ENCODE measurements at regions not wholly inside any gene's neighbourhood (a gene's known extent, or its start where the extent isn't known, plus 50 kb on each side); places are given as distances from the start of the nearest gene placed in this dataset.

GRCh38 chrX:124699876-124700275 lies 353.5 kb downstream of the SH2D1A start:
- no peak for TF ChIP-seq CTCF (IDR thresholded peaks at IDR 0.05)
- TF ChIP-seq EP300 (IDR thresholded peaks at IDR 0.05; ENCODE audit: low read depth), result no peak
- no peak for TF ChIP-seq POLR2A (IDR thresholded peaks at IDR 0.05)
- no peak for TF ChIP-seq POLR2AphosphoS5 (IDR thresholded peaks at IDR 0.05)

All from transverse colon (tissue), 4 donors.